ENCODE measurements at regions not wholly inside any gene's neighbourhood (a gene's known extent, or its start where the extent isn't known, plus 50 kb on each side); places are given as distances from the start of the nearest gene placed in this dataset.

GRCh38 chr6:144549837-144550747, 265.0 kb downstream of the UTRN start:
- H2BK20ac ChIP-seq (ENCODE audit: low read length) = no peak overlapping the region
- no peak overlapping the region for H3K18ac ChIP-seq (ENCODE audit: extremely low read depth, low read length)
- no peaks in the 10 kb centered on the region for H4K20me1 ChIP-seq (replicated peaks in 1 of 2; ENCODE audit: control insufficient read depth in 1 of 2, insufficient read depth in 2 of 2, low read length in 2 of 2)
- CTCF ChIA-PET (ENCODE audit: partially characterized antibody) = interaction anchor here (0.6 to 1.1 kb wide), 3 partner anchors 10 to 442 kb away, joined by 4 read pairs; no protein-coding TSS in a partner anchor
- no peak overlapping the region for H2AFZ ChIP-seq (ENCODE audit: low read length)
- no peaks in the 10 kb centered on the region for H3K27me3 ChIP-seq (replicated peaks in 1 of 4; ENCODE audit: control insufficient read depth in 3 of 4, extremely low read depth in 1 of 4, insufficient read depth in 3 of 4, low read length in 3 of 4)
- no peak overlapping the region for H3K4ac ChIP-seq (replicated peaks; ENCODE audit: insufficient read length, low read depth, low read length)
- no peak overlapping the region for H2BK120ac ChIP-seq (replicated peaks; ENCODE audit: low read depth, low read length)
- H3K4me3 ChIP-seq (ENCODE audit: extremely low read depth in 1 of 4, insufficient read depth in 2 of 4, low read depth in 3 of 4, low read length in 4 of 4) = no peak overlapping the region
- TF ChIP-seq SP2 (IDR thresholded peaks at IDR 0.05; ENCODE audit: low read length) (no peak), KDM4A (IDR thresholded peaks at IDR 0.05; ENCODE audit: low read depth, low read length, severe bottlenecking) (no peak), EP300 (IDR thresholded peaks at IDR 0.05; ENCODE audit: borderline replicate concordance in 1 of 2, low read depth in 2 of 2, low read length in 2 of 2) (no peak), FOSL1 (IDR thresholded peaks at IDR 0.05; ENCODE audit: insufficient read depth, low read depth, low read length) (no peak), MAFK (IDR thresholded peaks at IDR 0.05; ENCODE audit: low read depth, low read length) (no peak), CTBP2 (IDR thresholded peaks at IDR 0.05; ENCODE audit: borderline replicate concordance, insufficient read depth, insufficient read length, low read length) (no peak), JUND (IDR thresholded peaks at IDR 0.05; ENCODE audit: low read length) (no peak), SAP30 (IDR thresholded peaks at IDR 0.05; ENCODE audit: insufficient read depth, insufficient replicate concordance, low read length) (no peak), SIN3A (conservative IDR thresholded peaks at IDR 0.05 in 1 of 2, IDR thresholded peaks at IDR 0.05 in 1 of 2; ENCODE audit: low read depth in 1 of 2, low read length in 2 of 2) (no peak)
- no peak overlapping the region for H4K8ac ChIP-seq (ENCODE audit: extremely low read depth, insufficient read depth, low read length)
- no peak overlapping the region for H3K27ac ChIP-seq (ENCODE audit: low read depth, low read length)
- H4K5ac ChIP-seq (ENCODE audit: insufficient read length, low read depth, low read length) = no peak overlapping the region
- no peak overlapping the region for H3K14ac ChIP-seq (ENCODE audit: insufficient read length)
- H3K4me2 ChIP-seq (ENCODE audit: insufficient read depth in 1 of 2, low read depth in 2 of 2, low read length in 2 of 2) = no peak overlapping the region
- WGBS, 2 experiments (ENCODE audit: extremely low coverage in 1 of 2, insufficient coverage in 1 of 2, insufficient read length in 1 of 2, insufficient replicate concordance in 2 of 2, low coverage in 1 of 2, low lambda C conversion rate in 2 of 2, missing lambda C conversion rate in 1 of 2) = 83 to 88% methylated on average over 1 to 5 of the region's 5 CpGs
- H2AK5ac ChIP-seq (ENCODE audit: low read depth, low read length) = no peak overlapping the region
- no peak overlapping the region for H2BK5ac ChIP-seq (ENCODE audit: low read depth, low read length)
- FAIRE-seq = no peak
- POLR2A ChIA-PET (ENCODE audit: partially characterized antibody) = no interaction called here
- no peak overlapping the region for H3K56ac ChIP-seq (replicated peaks; ENCODE audit: insufficient read length, low read depth, low read length)
- no peak overlapping the region for H3K9ac ChIP-seq (replicated peaks in 1 of 4; ENCODE audit: extremely low read depth in 1 of 4, low read depth in 3 of 4, low read length in 3 of 4)
- no peak for DNase-seq (ENCODE audit: low read depth in 1 of 2, low spot score in 2 of 2)
- H3K4me1 ChIP-seq (replicated peaks in 1 of 4; ENCODE audit: control insufficient read depth in 3 of 4, insufficient read depth in 4 of 4, low read length in 3 of 4) = no peaks in the 10 kb centered on the region
- H3K9me3 ChIP-seq (ENCODE audit: insufficient read depth in 2 of 2, low read depth in 1 of 2, low read length in 1 of 2) = no peaks in the 10 kb centered on the region
- H4K91ac ChIP-seq (replicated peaks; ENCODE audit: insufficient read length, low read length) = no peak overlapping the region
- peaks cover 0 to 26% (median 1%) of the 10 kb centered on the region in 4 experiments; a peak in 3 of 8 replicates for H3K36me3 ChIP-seq (ENCODE audit: control insufficient read depth in 2 of 4, insufficient read depth in 4 of 4, low read length in 3 of 4)
- H3K79me1 ChIP-seq (ENCODE audit: low read depth, low read length) = no peaks in the 10 kb centered on the region
- H3K79me2 ChIP-seq (ENCODE audit: control insufficient read depth in 1 of 2, insufficient read depth in 2 of 2, low read length in 2 of 2) = no peaks in the 10 kb centered on the region
- no peak overlapping the region for H2BK12ac ChIP-seq (ENCODE audit: low read depth, low read length)
- no peak overlapping the region for H3K23ac ChIP-seq (ENCODE audit: insufficient read length)
- no peaks in the 10 kb centered on the region for H3K23me2 ChIP-seq (ENCODE audit: low read depth, low read length)
- no peak overlapping the region for H2BK15ac ChIP-seq (ENCODE audit: low read length)

Data from H1 (cell line).